Sigmoid colon (tissue), 6 donors: ENCODE measurements at regions not wholly inside any gene's neighbourhood (a gene's known extent, or its start where the extent isn't known, plus 50 kb on each side); places are given as distances from the start of the nearest gene placed in this dataset.

Source experiments
- DNase-seq: peaks from one replicate; pipeline ENCODE4 v3.0.0-alpha.2; 2019
- H3K27ac ChIP-seq, 4 donors: fragments of 200-600 bp; sonication (generic); one replicate each; pipeline ENCODE4 v1.5.1; 2016 to 2019; ENCODE audit warnings: mild to moderate bottlenecking in 1 of 4
- H3K27me3 ChIP-seq, 3 donors: fragments of 200-600 bp; sonication (generic); one replicate each; pipeline ENCODE4 v1.5.1; 2019; ENCODE audit warnings: mild to moderate bottlenecking in 1 of 3
- H3K36me3 ChIP-seq, 4 donors: fragments of 200-600 bp; sonication (generic); one replicate each; pipeline ENCODE4 v1.5.1; 2016 to 2019
- H3K4me1 ChIP-seq, 4 donors: fragments of 200-600 bp; sonication (generic); one replicate each; pipeline ENCODE4 v1.5.1; 2017 to 2019
- H3K4me3 ChIP-seq, 4 donors: fragments of 200-600 bp; sonication (generic); one replicate each; pipeline ENCODE4 v1.5.1; 2017 to 2019; ENCODE audit warnings: mild to moderate bottlenecking in 2 of 4, moderate library complexity in 1 of 4
- H3K9me3 ChIP-seq, 4 donors: fragments of 200-600 bp in 3 of 4; sonication (generic) in 3 of 4; one replicate each; pipeline versions ENCODE4 v1.5.1 to v1.6.1; 2013 to 2019
- CTCF ChIP-seq, 4 experiments: fragments of 450-650 bp in 3 of 4; fragments of 200-600 bp in 1 of 4; IDR thresholded peaks; one replicate each; pipeline ENCODE4 v1.5.1; 2016 to 2019; ENCODE audit warnings: antibody characterized with exemption in 4 of 4, mild to moderate bottlenecking in 3 of 4, moderate library complexity in 2 of 4
- EP300 ChIP-seq, 4 donors: sonication (generic); formaldehyde crosslinking; IDR thresholded peaks; one replicate each; pipeline ENCODE4 v1.6.1; 2017; ENCODE audit warnings: antibody characterized with exemption in 4 of 4
- POLR2A ChIP-seq, 2 donors: fragments of 450-650 bp; IDR thresholded peaks; one replicate each; pipeline ENCODE4 v1.6.1; 2016; ENCODE audit warnings: antibody characterized with exemption in 2 of 2, mild to moderate bottlenecking in 2 of 2, moderate library complexity in 2 of 2
- POLR2AphosphoS5 ChIP-seq, 4 donors: sonication (generic); formaldehyde crosslinking; IDR thresholded peaks; one replicate each; pipeline ENCODE4 v1.6.1; 2017; ENCODE audit warnings: antibody characterized with exemption in 4 of 4
- WGBS, 2 donors: extraction: QIAGEN DNeasy Blood & Tissue Kit; methylation state at CpG; one replicate each; pipeline ENCODE4 v1.1.7; 2013; 5-methylcytosine and 5-hydroxymethylcytosine counted together
- intact Hi-C: fragments of 100-400 bp; cut with DNase I; formaldehyde crosslinking; loops from one replicate; pipeline ENCODE4 v1.15.1; 2023
- donor health status: healthy with polysubstance abuse.
- donor health status: healthy.

GRCh38 chr10:117757086-117757720 is 214.7 kb downstream of the EMX2 start:
- intact Hi-C loops: no loop called here
- Histone ChIP-seq H3K27me3 (peaks cover 0 to 7% (median 0%) of the 10 kb centered on the region in 3 donors), H3K36me3 (no peaks in the 10 kb centered on the region), H3K27ac (no peak overlapping the region), H3K9me3 (no peaks in the 10 kb centered on the region), H3K4me3 (no peak overlapping the region), H3K4me1 (no peaks in the 10 kb centered on the region)
- WGBS, 2 donors: 56 to 68% methylated on average over 9 of the region's 9 CpGs
- no peak for DNase-seq
- no peak for TF ChIP-seq CTCF (IDR thresholded peaks at IDR 0.05)

- Histone ChIP-seq H3K36me3 (no peaks in the 10 kb centered on the region), H3K4me1 (no peaks in the 10 kb centered on the region), H3K4me3 (no peak overlapping the region), H3K9me3 (no peaks in the 10 kb centered on the region), H3K27ac (no peak overlapping the region), H3K27me3 (peaks cover 0 to 11% (median 0%) of the 10 kb centered on the region in 3 donors)
- DNase-seq: no peak
- intact Hi-C loops: no loop called here
- TF ChIP-seq EP300 (IDR thresholded peaks at IDR 0.05): no peak
- WGBS, 2 donors: 87 to 88% methylated on average over 11 of the region's 11 CpGs
These were observed 216.7 kb downstream of the EMX2 start for GRCh38 chr10:117759266-117759665.

GRCh38 chr10:117761695-117762094 is 219.1 kb downstream of the EMX2 start:
- Histone ChIP-seq H3K36me3 (no peaks in the 10 kb centered on the region), H3K4me3 (no peak overlapping the region), H3K27ac (no peak overlapping the region), H3K9me3 (no peaks in the 10 kb centered on the region), H3K27me3 (peaks cover 0 to 11% (median 0%) of the 10 kb centered on the region in 3 donors), H3K4me1 (no peaks in the 10 kb centered on the region)
- DNase-seq: no peak
- intact Hi-C loops: no loop called here
- WGBS, 2 donors: 76 to 77% methylated on average over 6 of the region's 6 CpGs
- TF ChIP-seq POLR2AphosphoS5 (IDR thresholded peaks at IDR 0.05) (no peak), CTCF (IDR thresholded peaks at IDR 0.05) (no peak), POLR2A (IDR thresholded peaks at IDR 0.05) (no peak), EP300 (IDR thresholded peaks at IDR 0.05) (no peak)

GRCh38 chr10:117762126-117762818 is 219.7 kb downstream of the EMX2 start:
- 77 to 81% methylated on average over 14 of the region's 14 CpGs for WGBS, 2 donors
- H3K27me3 ChIP-seq: peaks cover 0 to 11% (median 0%) of the 10 kb centered on the region in 3 donors
- intact Hi-C loops: no loop called here
- no peaks in the 10 kb centered on the region for H3K4me1 ChIP-seq
- DNase-seq: no peak
- no peak overlapping the region for H3K27ac ChIP-seq
- TF ChIP-seq POLR2AphosphoS5 (IDR thresholded peaks at IDR 0.05) (no peak), POLR2A (IDR thresholded peaks at IDR 0.05) (no peak)
- H3K36me3 ChIP-seq: no peaks in the 10 kb centered on the region
- H3K9me3 ChIP-seq: no peaks in the 10 kb centered on the region
- no peak overlapping the region for H3K4me3 ChIP-seq

- Histone ChIP-seq H3K9me3 (no peaks in the 10 kb centered on the region), H3K4me3 (no peak overlapping the region), H3K27ac (no peak overlapping the region), H3K36me3 (no peaks in the 10 kb centered on the region), H3K4me1 (no peaks in the 10 kb centered on the region), H3K27me3 (peaks cover 0 to 11% (median 0%) of the 10 kb centered on the region in 3 donors)
- WGBS, 2 donors: 62 to 73% methylated on average over 9 of the region's 9 CpGs
- intact Hi-C loops: no loop called here
- no peak for DNase-seq
- TF ChIP-seq POLR2AphosphoS5 (IDR thresholded peaks at IDR 0.05) (no peak), POLR2A (IDR thresholded peaks at IDR 0.05) (no peak), CTCF (IDR thresholded peaks at IDR 0.05) (no peak), EP300 (IDR thresholded peaks at IDR 0.05) (no peak)
These were observed 220.2 kb downstream of the EMX2 start for GRCh38 chr10:117762819-117763172.

- Histone ChIP-seq H3K9me3 (no peaks in the 10 kb centered on the region), H3K27ac (no peak overlapping the region), H3K36me3 (no peaks in the 10 kb centered on the region), H3K4me1 (no peaks in the 10 kb centered on the region), H3K27me3 (peaks cover 0 to 11% (median 0%) of the 10 kb centered on the region in 3 donors), H3K4me3 (no peak overlapping the region)
- DNase-seq: no peak
- TF ChIP-seq POLR2A (IDR thresholded peaks at IDR 0.05): no peak
- no peak for TF ChIP-seq POLR2AphosphoS5 (IDR thresholded peaks at IDR 0.05)
- no peak for TF ChIP-seq CTCF (IDR thresholded peaks at IDR 0.05)
- 58 to 85% methylated on average over 4 of the region's 4 CpGs for WGBS, 2 donors
- intact Hi-C loops: no loop called here
These were observed 221.0 kb downstream of the EMX2 start for GRCh38 chr10:117763528-117763927.
